ENCODE measurements at regions not wholly inside any gene's neighbourhood (a gene's known extent, or its start where the extent isn't known, plus 50 kb on each side); places are given as distances from the start of the nearest gene placed in this dataset.

GRCh38 chr5:18027241-18027867 is 393.1 kb downstream of the TAF11L14 start:
- Histone ChIP-seq H4K20me1 (replicated peaks in 1 of 2; ENCODE audit: control insufficient read depth in 1 of 2, insufficient read depth in 2 of 2, low read length in 2 of 2) (no peaks in the 10 kb centered on the region), H3K14ac (ENCODE audit: insufficient read length) (no peak overlapping the region), H3K23me2 (ENCODE audit: low read depth, low read length) (no peaks in the 10 kb centered on the region), H3K9me3 (ENCODE audit: insufficient read depth in 2 of 2, low read depth in 1 of 2, low read length in 1 of 2) (no peaks in the 10 kb centered on the region), H4K5ac (ENCODE audit: insufficient read length, low read depth, low read length) (no peak overlapping the region), H4K8ac (ENCODE audit: extremely low read depth, insufficient read depth, low read length) (no peak overlapping the region), H3K79me2 (ENCODE audit: control insufficient read depth in 1 of 2, insufficient read depth in 2 of 2, low read length in 2 of 2) (no peaks in the 10 kb centered on the region), H3K27me3 (replicated peaks in 1 of 4; ENCODE audit: control insufficient read depth in 3 of 4, extremely low read depth in 1 of 4, insufficient read depth in 3 of 4, low read length in 3 of 4) (no peaks in the 10 kb centered on the region), H3K23ac (ENCODE audit: insufficient read length) (no peak overlapping the region), H2BK120ac (replicated peaks; ENCODE audit: low read depth, low read length) (no peak overlapping the region), H3K4ac (replicated peaks; ENCODE audit: insufficient read length, low read depth, low read length) (no peak overlapping the region), H3K18ac (ENCODE audit: extremely low read depth, low read length) (no peak overlapping the region), H2BK5ac (ENCODE audit: low read depth, low read length) (no peak overlapping the region), H3K4me1 (replicated peaks in 1 of 4; ENCODE audit: control insufficient read depth in 3 of 4, insufficient read depth in 4 of 4, low read length in 3 of 4) (no peaks in the 10 kb centered on the region), H3K36me3 (ENCODE audit: control insufficient read depth in 2 of 4, insufficient read depth in 4 of 4, low read length in 3 of 4) (no peaks in the 10 kb centered on the region), H2BK15ac (ENCODE audit: low read length) (no peak overlapping the region), H3K56ac (replicated peaks; ENCODE audit: insufficient read length, low read depth, low read length) (no peak overlapping the region), H3K9ac (replicated peaks in 1 of 4; ENCODE audit: extremely low read depth in 1 of 4, low read depth in 3 of 4, low read length in 3 of 4) (no peak overlapping the region), H2AK5ac (ENCODE audit: low read depth, low read length) (no peak overlapping the region), H3K4me3 (ENCODE audit: extremely low read depth in 1 of 4, insufficient read depth in 2 of 4, low read depth in 3 of 4, low read length in 4 of 4) (no peak overlapping the region), H3K27ac (ENCODE audit: low read depth, low read length) (no peak overlapping the region), H4K91ac (replicated peaks; ENCODE audit: insufficient read length, low read length) (no peak overlapping the region), H2AFZ (ENCODE audit: low read length) (no peak overlapping the region), H3K4me2 (ENCODE audit: insufficient read depth in 1 of 2, low read depth in 2 of 2, low read length in 2 of 2) (no peak overlapping the region), H2BK12ac (ENCODE audit: low read depth, low read length) (no peak overlapping the region), H3K79me1 (ENCODE audit: low read depth, low read length) (no peaks in the 10 kb centered on the region), H2BK20ac (ENCODE audit: low read length) (no peak overlapping the region)
- DNase-seq (ENCODE audit: low read depth in 1 of 2, low spot score in 2 of 2) (no peak), FAIRE-seq (no peak)
- no peak for TF ChIP-seq JUN (IDR thresholded peaks at IDR 0.05; ENCODE audit: low read depth, low read length)
- no peak for TF ChIP-seq POU5F1 (IDR thresholded peaks at IDR 0.05; ENCODE audit: low read depth, low read length)
- TF ChIP-seq CHD1 (IDR thresholded peaks at IDR 0.05; ENCODE audit: low read depth, low read length), result no peak
- TF ChIP-seq SIN3A (conservative IDR thresholded peaks at IDR 0.05 in 1 of 2, IDR thresholded peaks at IDR 0.05 in 1 of 2; ENCODE audit: low read depth in 1 of 2, low read length in 2 of 2), result no peak
- ChIA-PET POLR2A (ENCODE audit: partially characterized antibody) (no interaction called here), CTCF (ENCODE audit: partially characterized antibody) (interaction anchor here (0.6 kb wide), 1 partner anchor 1456 kb away, joined by 3 read pairs; no protein-coding TSS in a partner anchor)

Measured in H1 (cell line).